ENCODE measurements at regions not wholly inside any gene's neighbourhood (a gene's known extent, or its start where the extent isn't known, plus 50 kb on each side); places are given as distances from the start of the nearest gene placed in this dataset.

- TF ChIP-seq CTCF (IDR thresholded peaks at IDR 0.05) (no peak), ZFX (IDR thresholded peaks at IDR 0.05; ENCODE audit: borderline replicate concordance) (no peak)
These were observed 806.8 kb downstream of the AACS start for GRCh38 chr12:125871811-125872594.
